ENCODE measurements at regions not wholly inside any gene's neighbourhood (a gene's known extent, or its start where the extent isn't known, plus 50 kb on each side); places are given as distances from the start of the nearest gene placed in this dataset.

GRCh38 chr20:7454047-7454446, 486.2 kb downstream of the HAO1 start:
- no peak for TF ChIP-seq GABPA (IDR thresholded peaks at IDR 0.05 in 1 of 2, conservative IDR thresholded peaks at IDR 0.05 in 1 of 2)
- no peak for TF ChIP-seq CTCF (IDR thresholded peaks at IDR 0.05; ENCODE audit: low read depth, low read length, missing input control)
- TF ChIP-seq, protein P1, sequence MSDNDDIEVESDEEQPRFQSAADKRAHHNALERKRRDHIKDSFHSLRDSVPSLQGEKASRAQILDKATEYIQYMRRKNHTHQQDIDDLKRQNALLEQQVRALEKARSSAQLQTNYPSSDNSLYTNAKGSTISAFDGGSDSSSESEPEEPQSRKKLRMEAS (IDR thresholded peaks at IDR 0.05) = no peak
- TF ChIP-seq ZBTB33 (IDR thresholded peaks at IDR 0.05) = no peak
- no peak for TF ChIP-seq FOXA1 (IDR thresholded peaks at IDR 0.05)
- TF ChIP-seq JUND (IDR thresholded peaks at IDR 0.05) = no peak

Data from liver (tissue), 3 donors.